GM23338 (cell line): ENCODE measurements at regions not wholly inside any gene's neighbourhood (a gene's known extent, or its start where the extent isn't known, plus 50 kb on each side); places are given as distances from the start of the nearest gene placed in this dataset.

Source experiments
- ATAC-seq: fragments of 200-7000 bp; cut with Tn5 transposase; 3 replicates; pipeline ENCODE4 v1.9.1; 2020
- DNase-seq: peaks from one replicate; pipeline ENCODE4 v3.0.0-alpha.2; 2015; ENCODE audit warnings: low spot score
- H2AFZ ChIP-seq: fragments of 200-600 bp; sonication (generic); 2 replicates; pipeline ENCODE4 v1.8.0; 2016; ENCODE audit warnings: antibody characterized with exemption, mild to moderate bottlenecking, moderate library complexity
- H3F3A ChIP-seq: fragments of 200-600 bp; sonication (generic); replicated peaks from 2 replicates; pipeline ENCODE4 v1.8.0; 2017; ENCODE audit warnings: antibody characterized with exemption, mixed run types, low read depth
- H3K27ac ChIP-seq: fragments of 200-600 bp; sonication (generic); 2 replicates; pipeline ENCODE4 v1.6.1; 2016; ENCODE audit warnings: low read depth
- H3K27me3 ChIP-seq: fragments of 200-600 bp; sonication (generic); 2 replicates; pipeline ENCODE4 v1.8.0; 2016; ENCODE audit warnings: mild to moderate bottlenecking, mixed run types, moderate library complexity; ENCODE audit not compliant: insufficient read depth
- H3K36me3 ChIP-seq: fragments of 200-600 bp; sonication (generic); 2 replicates; pipeline ENCODE4 v1.8.0; 2016; ENCODE audit warnings: mild to moderate bottlenecking; ENCODE audit not compliant: insufficient read depth
- H3K4me1 ChIP-seq: fragments of 200-600 bp; sonication (generic); 2 replicates; pipeline ENCODE4 v1.8.0; 2016; ENCODE audit warnings: mild to moderate bottlenecking, moderate library complexity; ENCODE audit not compliant: insufficient read depth
- H3K4me2 ChIP-seq: fragments of 200-600 bp; sonication (generic); 2 replicates; pipeline ENCODE4 v1.7.1; 2017; ENCODE audit warnings: mixed run types
- H3K4me3 ChIP-seq: fragments of 200-600 bp; sonication (generic); 2 replicates; pipeline ENCODE4 v1.6.1; 2016; ENCODE audit warnings: mixed run types
- H3K79me2 ChIP-seq: fragments of 200-600 bp; sonication (generic); replicated peaks from 2 replicates; pipeline ENCODE4 v1.8.0; 2017; ENCODE audit warnings: mild to moderate bottlenecking; ENCODE audit not compliant: insufficient read depth
- H3K9me2 ChIP-seq: fragments of 200-600 bp; sonication (generic); 2 replicates; pipeline ENCODE4 v1.8.0; 2017; ENCODE audit not compliant: insufficient read depth
- H4K20me1 ChIP-seq: fragments of 200-600 bp; sonication (generic); replicated peaks from 2 replicates; pipeline ENCODE4 v1.8.0; 2017; ENCODE audit warnings: mild to moderate bottlenecking; ENCODE audit not compliant: insufficient read depth
- H3K27ac Mint-ChIP-seq: 2 replicates; pipeline ENCODE4 v1.8.0; 2020; ENCODE audit warnings: inconsistent platforms, mild to moderate bottlenecking, moderate library complexity, mixed read lengths
- H3K27me3 Mint-ChIP-seq: 3 replicates; pipeline ENCODE4 v1.8.0; 2022; ENCODE audit warnings: low read depth, mild to moderate bottlenecking, moderate library complexity, mixed read lengths, inconsistent platforms; ENCODE audit not compliant: insufficient read depth, poor library complexity
- H3K36me3 Mint-ChIP-seq: 3 replicates; pipeline ENCODE4 v1.8.0; 2021; ENCODE audit warnings: low read depth, mild to moderate bottlenecking, inconsistent platforms, moderate library complexity, mixed read lengths
- H3K4me1 Mint-ChIP-seq: 3 replicates; pipeline ENCODE4 v1.8.0; 2020; ENCODE audit warnings: mild to moderate bottlenecking, inconsistent platforms, mixed read lengths
- H3K4me3 Mint-ChIP-seq: 3 replicates; pipeline ENCODE4 v1.8.0; 2021; ENCODE audit warnings: moderate library complexity, mild to moderate bottlenecking, inconsistent platforms, mixed read lengths
- H3K9me3 Mint-ChIP-seq: 3 replicates; pipeline ENCODE4 v1.8.0; 2020; ENCODE audit warnings: moderate library complexity, mild to moderate bottlenecking, inconsistent platforms, mixed read lengths
- CREB1 ChIP-seq: fragments of 250-450 bp; sonication (Bioruptor Pico); IDR thresholded peaks from 2 replicates; pipeline ENCODE4 v1.5.0; 2020; ENCODE audit warnings: low read depth, mild to moderate bottlenecking, moderate library complexity
- ETS1 ChIP-seq: IDR thresholded peaks from 2 replicates; pipeline ENCODE4 v1.6.1; 2016; ENCODE audit warnings: antibody characterized with exemption
- EZH2 ChIP-seq: fragments of 200-600 bp; sonication (generic); IDR thresholded peaks from one replicate; pipeline ENCODE4 v1.8.0; 2017; ENCODE audit warnings: antibody characterized with exemption, mild to moderate bottlenecking, low read depth; ENCODE audit not compliant: unreplicated experiment
- EZH2phosphoT487 ChIP-seq: fragments of 200-600 bp; sonication (generic); IDR thresholded peaks from one replicate; pipeline ENCODE4 v1.8.1; 2018; ENCODE audit warnings: antibody characterized with exemption; ENCODE audit not compliant: unreplicated experiment
- JUNB ChIP-seq: IDR thresholded peaks from one replicate; pipeline ENCODE4 v1.6.1; 2016; ENCODE audit warnings: antibody characterized with exemption; ENCODE audit not compliant: unreplicated experiment
- TF ChIP-seq, protein P1 (sequence below): fragments of 250-450 bp; sonication (Bioruptor Pico); IDR thresholded peaks from 2 replicates; pipeline ENCODE4 v1.5.0; 2020; ENCODE audit warnings: mild to moderate bottlenecking, moderate library complexity
- TF ChIP-seq, protein P2 (sequence below): IDR thresholded peaks from one replicate; pipeline ENCODE4 v1.6.1; 2018; ENCODE audit warnings: antibody characterized with exemption; ENCODE audit not compliant: unreplicated experiment

- H3K27me3 Mint-ChIP-seq, result peaks cover 5% of the 10 kb centered on the region
- H3K36me3 ChIP-seq, result no peaks in the 10 kb centered on the region
- H2AFZ ChIP-seq, result no peak overlapping the region
- ATAC-seq (no peak; the same call in 2 of the 3 replicates), DNase-seq (no peak)
- 0 out of 2 replicates have a peak, but pooled peaks cover 2% of the 10 kb centered on the region for H3K9me2 ChIP-seq
- H3K4me2 ChIP-seq, result no peak overlapping the region
- no peaks in the 10 kb centered on the region for H3K27me3 ChIP-seq
- 0 out of 2 replicates have a peak, but pooled peaks cover 2% of the 10 kb centered on the region for H3F3A ChIP-seq
- H4K20me1 ChIP-seq, result no peaks in the 10 kb centered on the region
- H3K4me1 Mint-ChIP-seq, result peaks cover 11% of the 10 kb centered on the region
- no peaks in the 10 kb centered on the region for H3K79me2 ChIP-seq
- H3K36me3 Mint-ChIP-seq, result no peaks in the 10 kb centered on the region; the same call in 2 of the 3 replicates
- no peak overlapping the region for H3K4me3 Mint-ChIP-seq
- TF ChIP-seq, protein P1, sequence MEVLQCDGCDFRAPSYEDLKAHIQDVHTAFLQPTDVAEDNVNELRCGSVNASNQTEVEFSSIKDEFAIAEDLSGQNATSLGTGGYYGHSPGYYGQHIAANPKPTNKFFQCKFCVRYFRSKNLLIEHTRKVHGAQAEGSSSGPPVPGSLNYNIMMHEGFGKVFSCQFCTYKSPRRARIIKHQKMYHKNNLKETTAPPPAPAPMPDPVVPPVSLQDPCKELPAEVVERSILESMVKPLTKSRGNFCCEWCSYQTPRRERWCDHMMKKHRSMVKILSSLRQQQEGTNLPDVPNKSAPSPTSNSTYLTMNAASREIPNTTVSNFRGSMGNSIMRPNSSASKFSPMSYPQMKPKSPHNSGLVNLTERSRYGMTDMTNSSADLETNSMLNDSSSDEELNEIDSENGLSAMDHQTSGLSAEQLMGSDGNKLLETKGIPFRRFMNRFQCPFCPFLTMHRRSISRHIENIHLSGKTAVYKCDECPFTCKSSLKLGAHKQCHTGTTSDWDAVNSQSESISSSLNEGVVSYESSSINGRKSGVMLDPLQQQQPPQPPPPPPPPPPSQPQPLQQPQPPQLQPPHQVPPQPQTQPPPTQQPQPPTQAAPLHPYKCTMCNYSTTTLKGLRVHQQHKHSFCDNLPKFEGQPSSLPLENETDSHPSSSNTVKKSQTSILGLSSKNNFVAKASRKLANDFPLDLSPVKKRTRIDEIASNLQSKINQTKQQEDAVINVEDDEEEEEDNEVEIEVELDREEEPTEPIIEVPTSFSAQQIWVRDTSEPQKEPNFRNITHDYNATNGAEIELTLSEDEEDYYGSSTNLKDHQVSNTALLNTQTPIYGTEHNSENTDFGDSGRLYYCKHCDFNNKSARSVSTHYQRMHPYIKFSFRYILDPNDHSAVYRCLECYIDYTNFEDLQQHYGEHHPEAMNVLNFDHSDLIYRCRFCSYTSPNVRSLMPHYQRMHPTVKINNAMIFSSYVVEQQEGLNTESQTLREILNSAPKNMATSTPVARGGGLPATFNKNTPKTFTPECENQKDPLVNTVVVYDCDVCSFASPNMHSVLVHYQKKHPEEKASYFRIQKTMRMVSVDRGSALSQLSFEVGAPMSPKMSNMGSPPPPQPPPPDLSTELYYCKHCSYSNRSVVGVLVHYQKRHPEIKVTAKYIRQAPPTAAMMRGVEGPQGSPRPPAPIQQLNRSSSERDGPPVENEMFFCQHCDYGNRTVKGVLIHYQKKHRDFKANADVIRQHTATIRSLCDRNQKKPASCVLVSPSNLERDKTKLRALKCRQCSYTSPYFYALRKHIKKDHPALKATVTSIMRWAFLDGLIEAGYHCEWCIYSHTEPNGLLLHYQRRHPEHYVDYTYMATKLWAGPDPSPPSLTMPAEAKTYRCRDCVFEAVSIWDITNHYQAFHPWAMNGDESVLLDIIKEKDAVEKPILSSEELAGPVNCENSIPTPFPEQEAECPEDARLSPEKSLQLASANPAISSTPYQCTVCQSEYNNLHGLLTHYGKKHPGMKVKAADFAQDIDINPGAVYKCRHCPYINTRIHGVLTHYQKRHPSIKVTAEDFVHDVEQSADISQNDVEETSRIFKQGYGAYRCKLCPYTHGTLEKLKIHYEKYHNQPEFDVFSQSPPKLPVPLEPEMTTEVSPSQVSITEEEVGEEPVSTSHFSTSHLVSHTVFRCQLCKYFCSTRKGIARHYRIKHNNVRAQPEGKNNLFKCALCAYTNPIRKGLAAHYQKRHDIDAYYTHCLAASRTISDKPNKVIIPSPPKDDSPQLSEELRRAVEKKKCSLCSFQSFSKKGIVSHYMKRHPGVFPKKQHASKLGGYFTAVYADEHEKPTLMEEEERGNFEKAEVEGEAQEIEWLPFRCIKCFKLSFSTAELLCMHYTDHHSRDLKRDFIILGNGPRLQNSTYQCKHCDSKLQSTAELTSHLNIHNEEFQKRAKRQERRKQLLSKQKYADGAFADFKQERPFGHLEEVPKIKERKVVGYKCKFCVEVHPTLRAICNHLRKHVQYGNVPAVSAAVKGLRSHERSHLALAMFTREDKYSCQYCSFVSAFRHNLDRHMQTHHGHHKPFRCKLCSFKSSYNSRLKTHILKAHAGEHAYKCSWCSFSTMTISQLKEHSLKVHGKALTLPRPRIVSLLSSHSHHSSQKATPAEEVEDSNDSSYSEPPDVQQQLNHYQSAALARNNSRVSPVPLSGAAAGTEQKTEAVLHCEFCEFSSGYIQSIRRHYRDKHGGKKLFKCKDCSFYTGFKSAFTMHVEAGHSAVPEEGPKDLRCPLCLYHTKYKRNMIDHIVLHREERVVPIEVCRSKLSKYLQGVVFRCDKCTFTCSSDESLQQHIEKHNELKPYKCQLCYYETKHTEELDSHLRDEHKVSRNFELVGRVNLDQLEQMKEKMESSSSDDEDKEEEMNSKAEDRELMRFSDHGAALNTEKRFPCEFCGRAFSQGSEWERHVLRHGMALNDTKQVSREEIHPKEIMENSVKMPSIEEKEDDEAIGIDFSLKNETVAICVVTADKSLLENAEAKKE (CRISPR knock-in tag), result no peak
- TF ChIP-seq, protein P2, sequence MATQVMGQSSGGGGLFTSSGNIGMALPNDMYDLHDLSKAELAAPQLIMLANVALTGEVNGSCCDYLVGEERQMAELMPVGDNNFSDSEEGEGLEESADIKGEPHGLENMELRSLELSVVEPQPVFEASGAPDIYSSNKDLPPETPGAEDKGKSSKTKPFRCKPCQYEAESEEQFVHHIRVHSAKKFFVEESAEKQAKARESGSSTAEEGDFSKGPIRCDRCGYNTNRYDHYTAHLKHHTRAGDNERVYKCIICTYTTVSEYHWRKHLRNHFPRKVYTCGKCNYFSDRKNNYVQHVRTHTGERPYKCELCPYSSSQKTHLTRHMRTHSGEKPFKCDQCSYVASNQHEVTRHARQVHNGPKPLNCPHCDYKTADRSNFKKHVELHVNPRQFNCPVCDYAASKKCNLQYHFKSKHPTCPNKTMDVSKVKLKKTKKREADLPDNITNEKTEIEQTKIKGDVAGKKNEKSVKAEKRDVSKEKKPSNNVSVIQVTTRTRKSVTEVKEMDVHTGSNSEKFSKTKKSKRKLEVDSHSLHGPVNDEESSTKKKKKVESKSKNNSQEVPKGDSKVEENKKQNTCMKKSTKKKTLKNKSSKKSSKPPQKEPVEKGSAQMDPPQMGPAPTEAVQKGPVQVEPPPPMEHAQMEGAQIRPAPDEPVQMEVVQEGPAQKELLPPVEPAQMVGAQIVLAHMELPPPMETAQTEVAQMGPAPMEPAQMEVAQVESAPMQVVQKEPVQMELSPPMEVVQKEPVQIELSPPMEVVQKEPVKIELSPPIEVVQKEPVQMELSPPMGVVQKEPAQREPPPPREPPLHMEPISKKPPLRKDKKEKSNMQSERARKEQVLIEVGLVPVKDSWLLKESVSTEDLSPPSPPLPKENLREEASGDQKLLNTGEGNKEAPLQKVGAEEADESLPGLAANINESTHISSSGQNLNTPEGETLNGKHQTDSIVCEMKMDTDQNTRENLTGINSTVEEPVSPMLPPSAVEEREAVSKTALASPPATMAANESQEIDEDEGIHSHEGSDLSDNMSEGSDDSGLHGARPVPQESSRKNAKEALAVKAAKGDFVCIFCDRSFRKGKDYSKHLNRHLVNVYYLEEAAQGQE, result no peak
- TF ChIP-seq CREB1 (CRISPR knock-in tag) (no peak), EZH2 (no peak), JUNB (no peak), ETS1 (no peak), EZH2phosphoT487 (no peak)
- peaks cover 1% of the 10 kb centered on the region; the same call in 1 of the 3 replicates for H3K9me3 Mint-ChIP-seq
- H3K27ac Mint-ChIP-seq, result no peak overlapping the region
- no peak overlapping the region for H3K27ac ChIP-seq
- peaks cover 5% of the 10 kb centered on the region for H3K4me1 ChIP-seq
- H3K4me3 ChIP-seq, result no peak overlapping the region
Observed at GRCh38 chr5:122516432-122516743, 204.4 kb downstream of the SNCAIP start.
